HG02970 (cell line): ENCODE measurements at regions not wholly inside any gene's neighbourhood (a gene's known extent, or its start where the extent isn't known, plus 50 kb on each side); places are given as distances from the start of the nearest gene placed in this dataset.

ENCODE experiments used
- ATAC-seq: cut with Tn5 transposase; IDR thresholded peaks from one replicate; pipeline ENCODE4 v1.9.1; 2021; ENCODE audit warnings: mild to moderate bottlenecking, moderate library complexity, moderate number of reproducible peaks; ENCODE audit not compliant: unreplicated experiment, low FRiP score

GRCh38 chr4:111806331-111806730 is 338.9 kb upstream of the FAM241A start:
- ATAC-seq, result no peak

- no peak for ATAC-seq
These were observed 337.7 kb upstream of the FAM241A start for GRCh38 chr4:111807576-111807975.

- ATAC-seq, result no peak
These were observed 337.1 kb upstream of the FAM241A start for GRCh38 chr4:111808174-111808573.

GRCh38 chr4:111811661-111812060 is 333.6 kb upstream of the FAM241A start:
- no peak for ATAC-seq

GRCh38 chr4:111812114-111812513 is 333.1 kb upstream of the FAM241A start:
- ATAC-seq, result no peak

- no peak for ATAC-seq
These were observed 332.5 kb upstream of the FAM241A start for GRCh38 chr4:111812760-111813159.

GRCh38 chr4:111813555-111814140 is 331.6 kb upstream of the FAM241A start:
- ATAC-seq, result no peak

- ATAC-seq, result no peak
These were observed 330.3 kb upstream of the FAM241A start for GRCh38 chr4:111814961-111815360.

- no peak for ATAC-seq
These were observed 323.9 kb upstream of the FAM241A start for GRCh38 chr4:111821342-111821741.

GRCh38 chr4:111836601-111837000 is 308.7 kb upstream of the FAM241A start:
- ATAC-seq, result no peak

GRCh38 chr4:111837761-111838160 is 307.5 kb upstream of the FAM241A start:
- no peak for ATAC-seq

GRCh38 chr4:111838406-111838930 is 306.8 kb upstream of the FAM241A start:
- ATAC-seq, result no peak

GRCh38 chr4:111839141-111839540 is 306.1 kb upstream of the FAM241A start:
- ATAC-seq, result no peak

GRCh38 chr4:111842336-111842735 is 302.9 kb upstream of the FAM241A start:
- no peak for ATAC-seq

- no peak for ATAC-seq
These were observed 297.8 kb upstream of the FAM241A start for GRCh38 chr4:111847296-111848008.

GRCh38 chr4:111849746-111850284 is 295.4 kb upstream of the FAM241A start:
- ATAC-seq, result no peak

- peak; percentile 50 for ATAC-seq
These were observed 290.7 kb upstream of the FAM241A start for GRCh38 chr4:111854494-111855087.

- no peak for ATAC-seq
These were observed 289.9 kb upstream of the FAM241A start for GRCh38 chr4:111855308-111855707.

- ATAC-seq, result no peak
These were observed 281.2 kb upstream of the FAM241A start for GRCh38 chr4:111864066-111864465.

- no peak for ATAC-seq
These were observed 275.9 kb upstream of the FAM241A start for GRCh38 chr4:111869339-111869738.

GRCh38 chr4:111871802-111872201 is 273.5 kb upstream of the FAM241A start:
- ATAC-seq, result no peak
